ENCODE measurements at regions not wholly inside any gene's neighbourhood (a gene's known extent, or its start where the extent isn't known, plus 50 kb on each side); places are given as distances from the start of the nearest gene placed in this dataset.

DNA sequence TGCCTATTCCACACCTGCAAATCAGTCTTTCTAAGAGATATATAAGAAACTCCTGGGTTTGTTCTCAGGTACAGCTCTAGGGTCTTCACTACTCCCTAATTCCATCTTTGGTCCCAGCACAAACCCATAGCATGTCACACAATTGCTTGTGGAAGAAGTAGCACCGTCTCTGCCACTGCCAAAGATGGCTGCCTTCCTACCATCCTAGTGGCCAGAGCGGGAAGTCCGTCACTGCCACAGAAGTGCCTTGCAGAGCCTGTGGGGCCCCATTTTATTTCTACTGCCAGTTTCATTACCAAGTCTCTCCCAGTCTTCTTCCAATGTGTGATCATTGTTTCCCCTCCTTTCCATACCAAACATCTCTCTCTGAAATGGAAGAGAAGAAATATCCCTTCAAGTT lies 107.6 kb downstream of the CD47 start:
- DNase-seq = no peak
- H3K4me3 ChIP-seq (replicated peaks in 1 of 3; ENCODE audit: low read depth in 2 of 3, low read length in 3 of 3) = no peak overlapping the region
- Mint-ChIP-seq H3K9me3 (peaks cover 0 to 2% (median 0%) of the 10 kb centered on the region in 7 donors), H3K36me3 (no peaks in the 10 kb centered on the region), H3K4me3 (no peak overlapping the region), H3K27ac (no peak overlapping the region), H3K4me1 (peaks cover 54% of the 10 kb centered on the region), H3K27me3 (ENCODE audit: low read depth in 3 of 3) (peaks cover 0 to 3% (median 0%) of the 10 kb centered on the region in 3 donors)
- no peaks in the 10 kb centered on the region for H4K20me1 ChIP-seq (ENCODE audit: insufficient read depth, low read length)
- H3K4me1 ChIP-seq (ENCODE audit: control insufficient read depth in 1 of 2, insufficient read depth in 2 of 2, low read length in 2 of 2) = peaks cover 49 to 58% of the 10 kb centered on the region in 2 donors
- intact Hi-C loops (cut with micrococcal nuclease) = no loop called here
- 100% methylated on average over 3 of the region's 3 CpGs for WGBS (ENCODE audit: insufficient coverage)
- H3K27me3 ChIP-seq (ENCODE audit: control insufficient read depth in 2 of 2, insufficient read depth in 2 of 2, low read length in 2 of 2) = no peaks in the 10 kb centered on the region
- H3K27ac ChIP-seq (ENCODE audit: low read depth in 1 of 2, low read length in 2 of 2) = no peak overlapping the region
- TF ChIP-seq, protein P1, sequence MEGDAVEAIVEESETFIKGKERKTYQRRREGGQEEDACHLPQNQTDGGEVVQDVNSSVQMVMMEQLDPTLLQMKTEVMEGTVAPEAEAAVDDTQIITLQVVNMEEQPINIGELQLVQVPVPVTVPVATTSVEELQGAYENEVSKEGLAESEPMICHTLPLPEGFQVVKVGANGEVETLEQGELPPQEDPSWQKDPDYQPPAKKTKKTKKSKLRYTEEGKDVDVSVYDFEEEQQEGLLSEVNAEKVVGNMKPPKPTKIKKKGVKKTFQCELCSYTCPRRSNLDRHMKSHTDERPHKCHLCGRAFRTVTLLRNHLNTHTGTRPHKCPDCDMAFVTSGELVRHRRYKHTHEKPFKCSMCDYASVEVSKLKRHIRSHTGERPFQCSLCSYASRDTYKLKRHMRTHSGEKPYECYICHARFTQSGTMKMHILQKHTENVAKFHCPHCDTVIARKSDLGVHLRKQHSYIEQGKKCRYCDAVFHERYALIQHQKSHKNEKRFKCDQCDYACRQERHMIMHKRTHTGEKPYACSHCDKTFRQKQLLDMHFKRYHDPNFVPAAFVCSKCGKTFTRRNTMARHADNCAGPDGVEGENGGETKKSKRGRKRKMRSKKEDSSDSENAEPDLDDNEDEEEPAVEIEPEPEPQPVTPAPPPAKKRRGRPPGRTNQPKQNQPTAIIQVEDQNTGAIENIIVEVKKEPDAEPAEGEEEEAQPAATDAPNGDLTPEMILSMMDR (IDR thresholded peaks at IDR 0.05) = no peak
- H2AFZ ChIP-seq (ENCODE audit: insufficient read depth, low read depth, low read length, poor library complexity, severe bottlenecking) = no peak overlapping the region
- H3K4me2 ChIP-seq (replicated peaks; ENCODE audit: extremely low read depth, low read length, poor library complexity, severe bottlenecking) = no peak overlapping the region
- H3K36me3 ChIP-seq (replicated peaks in 1 of 2; ENCODE audit: control insufficient read depth in 1 of 2, insufficient read depth in 2 of 2, low read length in 2 of 2) = no peaks in the 10 kb centered on the region
- H3K79me2 ChIP-seq (ENCODE audit: insufficient read depth, low read length) = no peaks in the 10 kb centered on the region
- H3K9ac ChIP-seq (ENCODE audit: insufficient read depth, low read length, poor library complexity, severe bottlenecking) = no peak overlapping the region
- H3K9me3 ChIP-seq (replicated peaks in 1 of 2; ENCODE audit: control insufficient read depth in 1 of 2, insufficient read depth in 1 of 2, low read length in 2 of 2) = no peaks in the 10 kb centered on the region

DNA sequence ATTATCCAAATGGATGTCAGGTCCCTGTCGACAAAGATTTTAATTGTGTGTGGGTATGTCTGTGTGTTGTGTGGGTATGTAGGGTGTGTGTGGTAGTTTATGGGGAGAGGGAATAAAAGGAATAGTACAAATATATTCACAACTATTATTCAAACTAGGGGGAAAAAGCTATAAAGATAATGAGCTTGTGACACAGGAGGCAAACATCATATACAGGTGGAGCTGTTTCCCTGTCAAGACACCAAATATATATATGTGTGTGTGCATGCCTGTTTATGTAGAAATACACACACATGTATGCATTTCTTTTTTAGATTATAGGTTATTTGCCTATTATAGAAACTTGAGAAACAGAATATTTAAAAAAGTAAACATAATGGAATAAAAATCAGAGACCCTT lies 108.7 kb downstream of the CD47 start:
- intact Hi-C loops (cut with micrococcal nuclease) = no loop called here
- Mint-ChIP-seq H3K9me3 (peaks cover 0 to 2% (median 0%) of the 10 kb centered on the region in 7 donors), H3K27ac (peak overlapping the region in 6 of 7 donors; percentile 51 to 88 (median 76)), H3K4me3 (peak overlapping the region in 1 of 2 donors; percentile 75), H3K36me3 (no peaks in the 10 kb centered on the region), H3K27me3 (ENCODE audit: low read depth in 3 of 3) (peaks cover 0 to 3% (median 0%) of the 10 kb centered on the region in 3 donors), H3K4me1 (peaks cover 45% of the 10 kb centered on the region)
- WGBS (ENCODE audit: insufficient coverage) = 40% methylated on average over 1 of the region's 1 CpG
- H3K9me3 ChIP-seq (replicated peaks in 1 of 2; ENCODE audit: control insufficient read depth in 1 of 2, insufficient read depth in 1 of 2, low read length in 2 of 2) = no peaks in the 10 kb centered on the region
- peak overlapping the region in 1 of 3 experiments; percentile 39 for H3K4me3 ChIP-seq (replicated peaks in 1 of 3; ENCODE audit: low read depth in 2 of 3, low read length in 3 of 3)
- no peaks in the 10 kb centered on the region for H3K27me3 ChIP-seq (ENCODE audit: control insufficient read depth in 2 of 2, insufficient read depth in 2 of 2, low read length in 2 of 2)
- H3K9ac ChIP-seq (ENCODE audit: insufficient read depth, low read length, poor library complexity, severe bottlenecking) = no peak overlapping the region
- H3K36me3 ChIP-seq (replicated peaks in 1 of 2; ENCODE audit: control insufficient read depth in 1 of 2, insufficient read depth in 2 of 2, low read length in 2 of 2) = no peaks in the 10 kb centered on the region
- H3K79me2 ChIP-seq (ENCODE audit: insufficient read depth, low read length) = no peaks in the 10 kb centered on the region
- H2AFZ ChIP-seq (ENCODE audit: insufficient read depth, low read depth, low read length, poor library complexity, severe bottlenecking) = peak overlapping the region; percentile 47
- H3K27ac ChIP-seq (ENCODE audit: low read depth in 1 of 2, low read length in 2 of 2) = peak overlapping the region in 1 of 2 donors; percentile 63
- TF ChIP-seq, protein P1 (IDR thresholded peaks at IDR 0.05) = no peak
- no peaks in the 10 kb centered on the region for H4K20me1 ChIP-seq (ENCODE audit: insufficient read depth, low read length)
- peak overlapping the region; percentile 38 for H3K4me2 ChIP-seq (replicated peaks; ENCODE audit: extremely low read depth, low read length, poor library complexity, severe bottlenecking)
- H3K4me1 ChIP-seq (ENCODE audit: control insufficient read depth in 1 of 2, insufficient read depth in 2 of 2, low read length in 2 of 2) = peaks cover 38 to 49% of the 10 kb centered on the region in 2 donors
- DNase-seq = no peak
